ENCODE measurements at regions not wholly inside any gene's neighbourhood (a gene's known extent, or its start where the extent isn't known, plus 50 kb on each side); places are given as distances from the start of the nearest gene placed in this dataset.

GRCh38 chr2:66233981-66234380 is 200.9 kb upstream of the MEIS1 start:
- TF ChIP-seq POLR2AphosphoS5 (IDR thresholded peaks at IDR 0.05; ENCODE audit: low read depth, low read length), result no peak
- TF ChIP-seq RCOR1 (IDR thresholded peaks at IDR 0.05; ENCODE audit: low read length), result no peak
- no peak for TF ChIP-seq RFX5 (IDR thresholded peaks at IDR 0.05; ENCODE audit: low read length)
- TF ChIP-seq CTCF (IDR thresholded peaks at IDR 0.05), result no peak
